Ammon's horn (tissue), 1 donor: ENCODE measurements at regions not wholly inside any gene's neighbourhood (a gene's known extent, or its start where the extent isn't known, plus 50 kb on each side); places are given as distances from the start of the nearest gene placed in this dataset.
"Not testable (repeated sequence)": the region's sequence is repeated elsewhere in the genome, so short reads cannot be mapped to it uniquely, and the experiment has no call there.

Source experiments
- DNase-seq: peaks from one replicate; pipeline ENCODE4 v3.0.0-alpha.2; 2016; ENCODE audit warnings: low spot score

GRCh38 chr2:190742431-190742830 is 93.5 kb downstream of the NAB1 start:
- DNase-seq = no peak

GRCh38 chr2:190744041-190744440 is 95.2 kb downstream of the NAB1 start:
- DNase-seq = peak; percentile 9

- no peak for DNase-seq
These were observed 98.3 kb downstream of the NAB1 start for GRCh38 chr2:190746971-190747761.

- DNase-seq = no peak
These were observed 100.1 kb downstream of the NAB1 start for GRCh38 chr2:190748966-190749365.

- DNase-seq = no peak
These were observed 107.0 kb downstream of the NAB1 start for GRCh38 chr2:190755772-190756415.

GRCh38 chr2:190759749-190760213 is 110.9 kb downstream of the NAB1 start:
- DNase-seq = peak; percentile 47

GRCh38 chr2:190760353-190761150 is 111.7 kb downstream of the NAB1 start:
- DNase-seq = not testable (repeated sequence)

- DNase-seq = not testable (repeated sequence)
These were observed 112.3 kb downstream of the NAB1 start for GRCh38 chr2:190761216-190761615.

GRCh38 chr2:190762566-190762965 is 113.7 kb downstream of the NAB1 start:
- no peak for DNase-seq

GRCh38 chr2:190763100-190763499 is 114.2 kb downstream of the NAB1 start:
- no peak for DNase-seq

- peak; percentile 47 for DNase-seq
These were observed 115.1 kb downstream of the NAB1 start for GRCh38 chr2:190763901-190764514.

GRCh38 chr2:190765386-190766173 is 115.0 kb upstream of the GLS start:
- DNase-seq = no peak

GRCh38 chr2:190766174-190766572 is 114.4 kb upstream of the GLS start:
- no peak for DNase-seq

GRCh38 chr2:190766595-190766994 is 114.0 kb upstream of the GLS start:
- no peak for DNase-seq

- no peak for DNase-seq
These were observed 112.8 kb upstream of the GLS start for GRCh38 chr2:190767821-190768220.

- no peak for DNase-seq
These were observed 111.4 kb upstream of the GLS start for GRCh38 chr2:190769258-190769657.

- no peak for DNase-seq
These were observed 108.9 kb upstream of the GLS start for GRCh38 chr2:190771726-190772125.

- no peak for DNase-seq
These were observed 100.0 kb upstream of the GLS start for GRCh38 chr2:190780594-190780993.

- DNase-seq = peak; percentile 42
These were observed 98.9 kb upstream of the GLS start for GRCh38 chr2:190781604-190782198.

- no peak for DNase-seq
These were observed 98.4 kb upstream of the GLS start for GRCh38 chr2:190782264-190782663.
